ENCODE measurements at regions not wholly inside any gene's neighbourhood (a gene's known extent, or its start where the extent isn't known, plus 50 kb on each side); places are given as distances from the start of the nearest gene placed in this dataset.

DNA sequence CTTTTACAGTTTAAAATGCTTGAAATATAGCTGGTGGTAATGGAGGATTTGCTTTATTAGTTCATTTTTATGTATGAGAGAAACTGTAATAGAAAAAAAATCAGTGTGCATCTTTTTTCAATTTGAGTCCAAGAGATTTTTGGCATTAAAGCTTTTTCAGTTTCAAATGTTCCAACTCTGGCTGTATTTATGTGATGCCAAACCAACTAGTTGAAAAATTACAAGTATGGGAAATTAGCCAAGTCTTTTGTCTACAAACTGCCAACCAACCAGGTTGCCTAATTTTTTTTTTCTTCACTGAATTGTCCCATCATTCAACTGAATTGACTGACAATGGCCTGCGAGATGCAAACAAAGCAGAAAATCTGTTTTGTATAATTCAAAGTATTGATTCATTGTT is 95.7 kb downstream of the ICOS start:
- TF ChIP-seq, protein P1, sequence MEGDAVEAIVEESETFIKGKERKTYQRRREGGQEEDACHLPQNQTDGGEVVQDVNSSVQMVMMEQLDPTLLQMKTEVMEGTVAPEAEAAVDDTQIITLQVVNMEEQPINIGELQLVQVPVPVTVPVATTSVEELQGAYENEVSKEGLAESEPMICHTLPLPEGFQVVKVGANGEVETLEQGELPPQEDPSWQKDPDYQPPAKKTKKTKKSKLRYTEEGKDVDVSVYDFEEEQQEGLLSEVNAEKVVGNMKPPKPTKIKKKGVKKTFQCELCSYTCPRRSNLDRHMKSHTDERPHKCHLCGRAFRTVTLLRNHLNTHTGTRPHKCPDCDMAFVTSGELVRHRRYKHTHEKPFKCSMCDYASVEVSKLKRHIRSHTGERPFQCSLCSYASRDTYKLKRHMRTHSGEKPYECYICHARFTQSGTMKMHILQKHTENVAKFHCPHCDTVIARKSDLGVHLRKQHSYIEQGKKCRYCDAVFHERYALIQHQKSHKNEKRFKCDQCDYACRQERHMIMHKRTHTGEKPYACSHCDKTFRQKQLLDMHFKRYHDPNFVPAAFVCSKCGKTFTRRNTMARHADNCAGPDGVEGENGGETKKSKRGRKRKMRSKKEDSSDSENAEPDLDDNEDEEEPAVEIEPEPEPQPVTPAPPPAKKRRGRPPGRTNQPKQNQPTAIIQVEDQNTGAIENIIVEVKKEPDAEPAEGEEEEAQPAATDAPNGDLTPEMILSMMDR (IDR thresholded peaks at IDR 0.05; ENCODE audit: extremely low read depth, missing control alignments) = no peak
- no peak for DNase-seq (ENCODE audit: low spot score)

DNA sequence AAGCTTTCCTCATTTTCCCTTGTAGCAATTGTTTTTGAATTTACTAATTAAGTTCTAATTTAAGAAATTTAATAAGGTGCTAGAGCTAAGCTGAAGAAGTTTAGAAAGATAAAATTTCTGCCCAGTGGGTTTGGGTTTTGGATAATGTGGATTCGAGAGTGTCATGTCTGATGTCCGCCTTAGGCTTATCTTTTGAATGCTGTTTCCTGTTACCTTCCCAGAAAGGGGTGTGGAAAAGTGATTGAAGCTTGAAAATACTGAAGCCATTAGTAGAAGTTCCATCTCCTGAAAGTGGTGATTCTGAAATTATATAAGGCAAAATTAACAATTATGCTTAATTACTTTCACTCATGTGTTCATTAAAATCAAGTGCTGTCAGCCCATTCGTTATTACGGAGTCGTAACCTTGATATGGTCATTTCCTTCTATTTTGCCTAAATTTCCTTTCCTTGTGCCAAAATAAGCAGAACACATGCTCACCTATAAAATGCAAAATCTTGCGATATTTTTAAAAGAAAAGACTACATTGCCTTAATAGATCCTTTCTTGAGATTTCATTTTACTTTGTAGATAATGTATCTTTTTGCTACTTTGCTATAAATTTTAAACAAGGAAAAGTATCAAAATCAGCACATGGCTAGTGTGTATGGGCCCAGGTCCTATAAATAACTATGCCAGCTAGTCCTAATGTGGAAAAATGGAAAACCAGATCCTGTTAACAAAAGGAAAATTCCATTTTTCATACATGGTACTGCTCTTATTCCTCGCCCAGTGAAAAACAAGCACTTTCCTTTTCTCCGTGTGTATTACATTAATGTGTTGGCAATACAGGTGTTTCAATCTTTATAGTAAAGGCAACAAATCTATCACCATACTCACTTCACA is 97.3 kb downstream of the ICOS start:
- no peak for DNase-seq (ENCODE audit: low spot score)
- TF ChIP-seq, protein P1 (IDR thresholded peaks at IDR 0.05; ENCODE audit: extremely low read depth, missing control alignments) = no peak

DNA sequence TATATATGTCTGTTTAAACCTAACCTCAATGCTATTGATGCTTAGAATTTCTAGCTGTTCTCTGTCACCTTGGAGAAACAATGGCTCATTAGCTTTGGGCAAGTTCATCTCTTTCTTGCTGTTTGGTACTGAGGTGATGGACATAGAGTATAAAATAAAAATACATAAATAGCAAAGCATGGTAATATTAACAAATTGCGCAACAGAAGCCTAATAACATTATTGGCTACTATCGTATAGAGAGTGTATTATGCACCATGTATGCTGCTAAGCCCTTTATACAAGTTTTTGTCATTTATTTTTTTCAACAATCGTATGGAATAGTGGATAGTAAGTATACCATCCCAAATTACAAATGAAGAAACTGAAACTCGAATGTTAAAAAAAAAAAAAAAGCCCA is 100.1 kb downstream of the ICOS start:
- DNase-seq (ENCODE audit: low spot score) = no peak
- TF ChIP-seq, protein P1 (IDR thresholded peaks at IDR 0.05; ENCODE audit: extremely low read depth, missing control alignments) = no peak

DNA sequence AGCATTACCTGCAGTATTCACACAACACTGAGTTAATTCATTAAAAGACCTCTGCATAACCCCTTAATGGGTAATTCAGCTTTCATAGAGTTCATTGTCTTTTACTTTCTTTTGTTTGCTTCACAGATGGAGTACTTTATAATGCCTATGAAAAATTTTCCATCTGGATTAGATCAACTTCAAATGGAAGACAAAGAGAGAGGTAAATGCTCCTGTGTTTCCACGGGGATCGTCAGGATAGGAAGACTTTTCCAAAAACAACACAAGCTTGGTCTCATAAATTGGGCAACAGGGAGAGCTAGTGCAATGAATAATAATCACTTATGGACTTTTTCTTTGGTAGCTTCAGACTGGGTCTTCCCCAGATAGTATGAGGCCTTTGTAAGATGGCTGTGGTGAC is 100.7 kb downstream of the ICOS start:
- TF ChIP-seq, protein P1 (IDR thresholded peaks at IDR 0.05; ENCODE audit: extremely low read depth, missing control alignments) = no peak
- DNase-seq (ENCODE audit: low spot score) = no peak

DNA sequence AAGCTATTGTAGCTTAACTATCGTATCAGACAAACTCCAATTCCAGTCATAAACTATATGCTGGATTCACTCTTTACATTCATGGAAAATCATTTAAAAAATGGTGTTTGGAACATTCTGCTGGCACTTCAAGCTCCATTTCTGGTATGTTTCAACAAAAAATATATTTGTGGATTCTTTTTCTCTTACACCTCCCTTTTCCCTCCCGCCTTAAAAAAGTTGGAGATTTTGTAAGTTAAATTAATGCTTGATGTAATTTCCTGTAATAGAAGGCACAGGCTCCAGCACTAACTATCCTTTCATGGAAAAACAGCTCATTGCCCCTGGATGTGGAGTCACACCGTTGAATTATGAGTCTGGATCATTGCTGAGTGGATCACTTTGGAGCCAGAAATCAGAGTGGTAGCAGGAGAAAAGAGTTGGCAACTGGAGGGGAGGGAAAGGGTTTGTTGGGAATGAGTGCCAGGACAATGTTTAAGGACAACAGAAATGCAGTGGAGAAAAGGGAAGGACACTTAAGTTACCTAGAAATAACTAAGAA is 102.8 kb downstream of the ICOS start:
- TF ChIP-seq, protein P1 (IDR thresholded peaks at IDR 0.05; ENCODE audit: extremely low read depth, missing control alignments) = no peak
- DNase-seq (ENCODE audit: low spot score) = no peak

DNA sequence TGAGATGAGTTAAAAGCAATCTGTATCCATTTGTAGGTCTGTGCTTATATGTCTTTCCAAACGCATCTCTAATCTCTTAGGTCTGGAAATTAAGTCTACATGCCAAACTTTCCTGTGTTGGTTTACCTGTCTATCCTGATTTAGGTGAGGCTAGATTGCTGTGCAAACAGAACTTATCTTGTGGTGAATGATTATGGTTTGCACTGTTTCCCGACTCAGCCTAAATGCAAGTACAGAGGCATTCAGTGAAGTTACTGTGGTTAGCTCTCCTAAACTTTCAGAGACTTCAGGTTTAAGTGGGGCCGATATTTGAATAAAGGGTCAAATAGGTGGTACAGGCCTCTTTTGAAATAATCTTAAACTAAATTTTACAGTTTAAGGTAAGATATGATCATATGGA is 103.5 kb downstream of the ICOS start:
- TF ChIP-seq, protein P1 (IDR thresholded peaks at IDR 0.05; ENCODE audit: extremely low read depth, missing control alignments) = no peak

DNA sequence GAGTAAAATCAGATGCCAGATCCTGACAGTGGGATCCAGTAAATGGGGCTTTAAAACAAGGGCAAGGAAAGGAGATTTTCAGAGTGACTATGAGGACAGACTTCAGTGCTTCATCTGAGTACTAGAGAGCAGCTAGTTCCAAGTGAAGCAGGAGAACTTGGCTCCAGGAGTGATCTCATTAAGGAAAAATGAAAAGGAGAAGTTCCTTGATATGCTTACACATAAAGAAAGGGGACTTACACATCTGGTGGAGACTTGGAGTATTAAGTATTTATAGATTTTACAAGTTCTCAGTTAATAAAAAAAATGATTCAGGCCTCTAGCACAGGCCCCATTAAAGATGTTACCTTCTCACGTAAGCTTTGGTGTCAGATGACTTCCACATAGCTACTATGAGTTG is 105.8 kb downstream of the ICOS start:
- TF ChIP-seq, protein P1 (IDR thresholded peaks at IDR 0.05; ENCODE audit: extremely low read depth, missing control alignments) = no peak

More for the DNA sequence above, 103.5 kb downstream of the ICOS start:
- no peak for DNase-seq (ENCODE audit: low spot score)

More for the DNA sequence above, 105.8 kb downstream of the ICOS start:
- DNase-seq (ENCODE audit: low spot score) = no peak

All from GM20000 (cell line).